SH-SY5Y (cell line): ENCODE measurements at regions not wholly inside any gene's neighbourhood (a gene's known extent, or its start where the extent isn't known, plus 50 kb on each side); places are given as distances from the start of the nearest gene placed in this dataset.
A peak's percentile ranks its signal among the peaks of the same experiment; 100 is the strongest.

Source experiments
- GATA2 ChIP-seq: IDR thresholded peaks from 2 replicates; pipeline ENCODE4 v1.6.1; 2011; ENCODE audit warnings: mild to moderate bottlenecking, low read depth, low read length
- GATA3 ChIP-seq: IDR thresholded peaks from 2 replicates; pipeline ENCODE4 v1.6.1; 2011; ENCODE audit warnings: low read depth, mild to moderate bottlenecking, low read length, moderate library complexity

- TF ChIP-seq GATA3 = no peak
- TF ChIP-seq GATA2 = no peak
Observed at GRCh38 chr2:144310889-144311608, 208.9 kb downstream of the ZEB2 start.

GRCh38 chr2:144310484-144310883 is 209.4 kb downstream of the ZEB2 start:
- no peak for TF ChIP-seq GATA3
- no peak for TF ChIP-seq GATA2

- TF ChIP-seq GATA3 = no peak
- no peak for TF ChIP-seq GATA2
Observed at GRCh38 chr2:144307711-144308110, 212.2 kb downstream of the ZEB2 start.

GRCh38 chr2:144304202-144304601 is 215.7 kb downstream of the ZEB2 start:
- TF ChIP-seq GATA3 = no peak
- no peak for TF ChIP-seq GATA2

- TF ChIP-seq GATA2 (no peak), GATA3 (no peak)
Observed at GRCh38 chr2:144300632-144301031, 219.3 kb downstream of the ZEB2 start.

- TF ChIP-seq GATA2 = peak; percentile 9; the same call in 1 of the 2 replicates
- no peak for TF ChIP-seq GATA3
Observed at GRCh38 chr2:144290276-144290675, 229.6 kb downstream of the ZEB2 start.

GRCh38 chr2:144288438-144288837 is 231.5 kb downstream of the ZEB2 start:
- TF ChIP-seq GATA3 = no peak
- TF ChIP-seq GATA2 = no peak

GRCh38 chr2:144285324-144285723 is 234.6 kb downstream of the ZEB2 start:
- no peak for TF ChIP-seq GATA3
- TF ChIP-seq GATA2 = no peak

GRCh38 chr2:144281476-144281875 is 238.4 kb downstream of the ZEB2 start:
- TF ChIP-seq GATA2 (no peak), GATA3 (no peak)

- TF ChIP-seq GATA3 = no peak
- TF ChIP-seq GATA2 = no peak
Observed at GRCh38 chr2:144280009-144280408, 239.9 kb downstream of the ZEB2 start.

GRCh38 chr2:144279165-144279564 is 240.8 kb downstream of the ZEB2 start:
- TF ChIP-seq GATA3 (no peak), GATA2 (no peak)

GRCh38 chr2:144277622-144278354 is 242.1 kb downstream of the ZEB2 start:
- TF ChIP-seq GATA2 (no peak), GATA3 (no peak)

- no peak for TF ChIP-seq GATA3
- no peak for TF ChIP-seq GATA2
Observed at GRCh38 chr2:144275340-144275739, 244.6 kb downstream of the ZEB2 start.

GRCh38 chr2:144274131-144274530 is 245.8 kb downstream of the ZEB2 start:
- TF ChIP-seq GATA3 = no peak
- no peak for TF ChIP-seq GATA2

GRCh38 chr2:144270951-144271350 is 249.0 kb downstream of the ZEB2 start:
- TF ChIP-seq GATA2 (no peak), GATA3 (no peak)

- TF ChIP-seq GATA2 = no peak
- no peak for TF ChIP-seq GATA3
Observed at GRCh38 chr2:144268036-144268678, 251.8 kb downstream of the ZEB2 start.

- TF ChIP-seq GATA3 (no peak), GATA2 (no peak)
Observed at GRCh38 chr2:144267239-144267638, 252.7 kb downstream of the ZEB2 start.
